Psoas muscle (tissue), 7 donors: ENCODE measurements at regions not wholly inside any gene's neighbourhood (a gene's known extent, or its start where the extent isn't known, plus 50 kb on each side); places are given as distances from the start of the nearest gene placed in this dataset.
"Not testable (repeated sequence)": the region's sequence is repeated elsewhere in the genome, so short reads cannot be mapped to it uniquely, and the experiment has no call there.

ENCODE experiments used
- ATAC-seq, 4 donors: fragments of 200-7000 bp; cut with Tn5 transposase; one replicate each; pipeline ENCODE4 v1.9.1; 2020; ENCODE audit warnings: moderate library complexity in 3 of 4, mild to moderate bottlenecking in 2 of 4
- DNase-seq, 2 donors: peaks; one replicate each; pipeline ENCODE4 v3.0.0-alpha.2; 2020
- H3K27ac ChIP-seq: fragments of 200-600 bp; one replicate; pipeline ENCODE4 v1.8.0; 2022
- H3K27me3 ChIP-seq, 3 donors: fragments of 200-600 bp in 1 of 3; one replicate each; pipeline versions ENCODE4 v1.6.1 to v1.8.0; 2013 to 2022; ENCODE audit warnings: low read length in 2 of 3, mild to moderate bottlenecking in 2 of 3, moderate library complexity in 1 of 3; ENCODE audit not compliant: insufficient read depth in 3 of 3
- H3K36me3 ChIP-seq, 2 donors: fragments of 200-600 bp in 1 of 2; one replicate each; pipeline versions ENCODE4 v1.6.1 to v1.8.0; 2013 to 2022; ENCODE audit warnings: low read depth in 1 of 2, mild to moderate bottlenecking in 1 of 2, moderate library complexity in 1 of 2; ENCODE audit not compliant: insufficient read depth in 1 of 2
- H3K4me1 ChIP-seq: fragments of 200-600 bp; one replicate; pipeline ENCODE4 v1.8.0; 2022
- H3K4me3 ChIP-seq: fragments of 200-600 bp; one replicate; pipeline ENCODE4 v1.8.0; 2022; ENCODE audit warnings: mild to moderate bottlenecking
- H3K9me3 ChIP-seq: fragments of 200-600 bp; one replicate; pipeline ENCODE4 v1.8.0; 2022
- whole genome bisulfite sequencing, 3 donors: extraction: QIAGEN DNeasy Blood & Tissue Kit; methylation state at CpG; one replicate each; pipeline versions ENCODE4 v1.1.6 to v1.1.7; 2013; 5-methylcytosine and 5-hydroxymethylcytosine counted together
- intact Hi-C, 2 donors: fragments of 100-400 bp; cut with DNase I; formaldehyde crosslinking; loops; one replicate each; pipeline versions ENCODE4 v1.11.0 to v1.14.2; 2022
- TF ChIP-seq, protein P1 (sequence below): fragments of 200-600 bp; IDR thresholded peaks from one replicate; pipeline ENCODE4 v1.8.0; 2022; ENCODE audit warnings: antibody characterized with exemption
- donor health status: healthy with polysubstance abuse.
- donor health status: DM: no; HTN: no; CAD: no; lungs with moderate emphysema.
- donor health status: Bipolar disorder and iron deficiency.
- donor health status: healthy.
- donor health status: DM: yes; HTN: yes; CAD: no.
- donor health status: DM: no; HTN: no; CAD: no.
- donor health status: DM: yes; HTN: yes; CAD: no.

DNA sequence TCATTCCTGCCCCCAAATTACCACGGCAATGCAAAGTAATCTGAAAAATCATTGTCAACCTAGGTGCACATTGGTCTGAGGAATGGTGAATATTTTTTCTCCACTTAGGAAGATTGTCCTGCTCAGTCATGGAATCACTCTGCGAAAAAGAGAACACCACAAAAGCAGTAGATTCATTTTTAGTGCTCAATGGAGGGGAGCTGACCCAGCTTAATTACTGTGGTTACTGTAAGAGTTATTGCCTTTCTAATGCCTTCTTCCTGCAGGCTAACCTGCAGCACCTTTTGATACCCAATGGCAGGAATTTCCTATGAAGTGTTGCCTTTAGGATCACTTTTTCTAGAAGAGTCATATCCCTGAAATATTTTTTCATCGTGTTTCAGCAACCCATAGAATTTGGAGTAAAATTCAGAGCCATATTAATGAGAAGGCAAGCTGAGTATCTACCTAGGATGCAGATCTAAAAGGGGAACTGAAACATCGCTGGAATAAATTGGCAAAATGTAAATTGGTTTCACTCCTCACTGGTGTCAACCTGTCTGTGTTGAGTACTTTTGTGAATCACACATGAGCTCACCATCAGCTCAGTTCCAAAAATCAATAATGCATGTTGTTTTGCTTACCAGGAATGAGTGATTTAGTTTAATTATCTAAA is 464.5 kb downstream of the CSNK1G3 start:
- Histone ChIP-seq H3K27me3 (no peaks in the 10 kb centered on the region), H3K36me3 (no peaks in the 10 kb centered on the region), H3K9me3 (no peaks in the 10 kb centered on the region), H3K4me1 (no peaks in the 10 kb centered on the region), H3K4me3 (no peak overlapping the region), H3K27ac (no peak overlapping the region)
- 66 to 72% (median 71%) methylated on average over 4 of the region's 4 CpGs for WGBS, 3 donors
- ATAC-seq (no peak), DNase-seq (no peak)
- intact Hi-C loops: no loop called here
- TF ChIP-seq, protein P1, sequence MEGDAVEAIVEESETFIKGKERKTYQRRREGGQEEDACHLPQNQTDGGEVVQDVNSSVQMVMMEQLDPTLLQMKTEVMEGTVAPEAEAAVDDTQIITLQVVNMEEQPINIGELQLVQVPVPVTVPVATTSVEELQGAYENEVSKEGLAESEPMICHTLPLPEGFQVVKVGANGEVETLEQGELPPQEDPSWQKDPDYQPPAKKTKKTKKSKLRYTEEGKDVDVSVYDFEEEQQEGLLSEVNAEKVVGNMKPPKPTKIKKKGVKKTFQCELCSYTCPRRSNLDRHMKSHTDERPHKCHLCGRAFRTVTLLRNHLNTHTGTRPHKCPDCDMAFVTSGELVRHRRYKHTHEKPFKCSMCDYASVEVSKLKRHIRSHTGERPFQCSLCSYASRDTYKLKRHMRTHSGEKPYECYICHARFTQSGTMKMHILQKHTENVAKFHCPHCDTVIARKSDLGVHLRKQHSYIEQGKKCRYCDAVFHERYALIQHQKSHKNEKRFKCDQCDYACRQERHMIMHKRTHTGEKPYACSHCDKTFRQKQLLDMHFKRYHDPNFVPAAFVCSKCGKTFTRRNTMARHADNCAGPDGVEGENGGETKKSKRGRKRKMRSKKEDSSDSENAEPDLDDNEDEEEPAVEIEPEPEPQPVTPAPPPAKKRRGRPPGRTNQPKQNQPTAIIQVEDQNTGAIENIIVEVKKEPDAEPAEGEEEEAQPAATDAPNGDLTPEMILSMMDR: no peak

DNA sequence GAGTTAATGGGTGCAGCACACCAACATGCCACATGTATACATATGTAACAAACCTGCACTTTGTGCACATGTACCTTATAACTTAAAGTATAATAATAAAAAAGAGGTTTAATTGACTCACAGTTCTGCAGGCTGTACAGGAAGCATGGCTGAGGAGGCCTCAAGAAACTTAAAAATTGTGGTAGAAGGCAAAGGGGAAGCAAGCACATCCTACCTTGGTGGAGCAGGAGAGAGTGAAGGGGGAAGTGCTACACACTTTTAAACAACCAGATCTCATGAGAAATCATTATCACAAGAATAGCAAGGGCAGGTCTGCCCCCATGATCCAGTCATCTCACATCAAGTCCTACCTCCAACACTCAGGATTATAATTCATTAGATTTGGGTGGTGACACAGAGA is 463.5 kb downstream of the CSNK1G3 start:
- H3K4me1 ChIP-seq, H3K9me3 ChIP-seq, H3K4me3 ChIP-seq, ATAC-seq, intact Hi-C loops, H3K27ac ChIP-seq, DNase-seq, H3K27me3 ChIP-seq, H3K36me3 ChIP-seq: not testable (repeated sequence)

DNA sequence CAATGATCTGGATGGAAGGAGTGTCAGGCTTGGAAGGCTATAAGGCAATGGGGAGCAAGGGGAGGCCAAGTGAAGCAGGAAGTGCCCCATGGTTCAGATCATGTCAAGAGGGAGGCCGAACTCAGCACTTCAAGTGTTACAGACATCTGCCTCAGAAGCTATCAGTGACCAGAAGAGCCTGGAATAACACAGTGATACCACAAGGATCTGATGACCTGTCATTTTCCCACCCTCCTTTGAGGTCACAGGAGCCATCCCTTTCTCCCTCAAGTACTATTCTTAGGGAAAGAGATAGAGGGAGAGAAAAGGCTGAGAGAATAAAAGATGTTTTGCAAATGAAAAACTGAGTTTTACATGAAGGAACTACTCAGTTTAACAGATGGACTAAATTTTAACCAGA is 454.8 kb downstream of the CSNK1G3 start:
- H3K27me3 ChIP-seq: no peaks in the 10 kb centered on the region
- TF ChIP-seq, protein P1: no peak
- intact Hi-C loops: no loop called here

DNA sequence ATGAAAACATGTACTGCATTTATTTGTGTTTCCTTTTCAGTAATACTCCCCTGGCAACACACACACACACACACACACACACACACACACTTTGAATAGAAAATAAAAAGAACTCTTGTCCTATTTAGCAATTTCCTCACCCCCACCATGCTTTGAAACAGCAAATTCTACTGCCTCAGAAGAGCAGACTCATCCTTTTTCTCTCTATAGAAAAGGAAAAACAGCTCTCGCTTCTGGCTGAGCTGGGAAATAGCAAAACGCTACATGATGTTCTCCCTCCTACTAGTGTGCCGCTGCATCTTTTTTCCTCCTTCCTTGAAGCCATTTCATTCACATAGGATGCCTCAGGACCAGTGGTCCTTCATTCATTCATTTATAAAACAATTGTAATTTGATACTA is 453.6 kb downstream of the CSNK1G3 start:
- Histone ChIP-seq H3K9me3 (no peaks in the 10 kb centered on the region), H3K4me3 (no peak overlapping the region), H3K4me1 (peaks cover 10% of the 10 kb centered on the region), H3K36me3 (no peaks in the 10 kb centered on the region), H3K27ac (no peak overlapping the region), H3K27me3 (no peaks in the 10 kb centered on the region)
- WGBS, 3 donors: 87 to 91% (median 91%) methylated on average over 3 of the region's 3 CpGs
- ATAC-seq (no peak), DNase-seq (no peak)
- TF ChIP-seq, protein P1: no peak
- intact Hi-C loops: no loop called here

More for the DNA sequence above, 454.8 kb downstream of the CSNK1G3 start:
- no peak for DNase-seq
- H3K9me3 ChIP-seq: no peaks in the 10 kb centered on the region
- no peak for ATAC-seq
- no peak overlapping the region for H3K4me3 ChIP-seq
- peaks cover 10% of the 10 kb centered on the region for H3K4me1 ChIP-seq
- 94 to 100% (median 97%) methylated on average over 1 of the region's 1 CpG for WGBS, 3 donors
- H3K27ac ChIP-seq: no peak overlapping the region
- H3K36me3 ChIP-seq: no peaks in the 10 kb centered on the region

DNA sequence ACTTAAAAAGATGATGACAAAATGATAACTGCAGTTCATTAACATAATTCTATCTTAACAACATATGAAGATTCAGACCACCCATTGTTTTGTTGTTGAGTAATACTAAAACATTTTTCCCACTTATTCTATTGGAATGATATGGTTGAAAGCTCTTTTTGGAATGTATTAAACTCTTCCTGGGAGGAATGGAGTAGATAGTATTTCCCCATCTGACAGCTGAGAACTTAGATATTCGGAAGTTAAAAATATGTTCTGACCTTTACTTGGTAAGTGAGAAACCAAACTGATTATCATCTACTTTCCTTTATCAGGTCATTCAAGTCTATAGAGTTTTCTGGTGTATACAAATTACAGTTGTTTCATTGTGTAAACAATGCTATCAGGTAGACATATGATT is 452.9 kb downstream of the CSNK1G3 start:
- Histone ChIP-seq H3K9me3 (no peaks in the 10 kb centered on the region), H3K4me1 (peaks cover 10% of the 10 kb centered on the region), H3K4me3 (no peak overlapping the region), H3K36me3 (no peaks in the 10 kb centered on the region), H3K27me3 (no peaks in the 10 kb centered on the region), H3K27ac (no peak overlapping the region)
- ATAC-seq: no peak
- intact Hi-C loops: no loop called here
- no peak for DNase-seq
- TF ChIP-seq, protein P1: no peak
- 14 to 36% (median 28%) methylated on average over 1 of the region's 1 CpG for WGBS, 3 donors
